Large intestine (tissue), 3 donors: ENCODE measurements at regions not wholly inside any gene's neighbourhood (a gene's known extent, or its start where the extent isn't known, plus 50 kb on each side); places are given as distances from the start of the nearest gene placed in this dataset.

Source experiments
- DNase-seq, 2 donors: peaks; one replicate each; pipeline versions ENCODE4 v3.0.0 to v3.0.0-alpha.2; 2013
- H3K27ac ChIP-seq: one replicate; pipeline ENCODE4 v1.5.1; 2013; ENCODE audit warnings: low read length
- H3K27me3 ChIP-seq: 2 replicates; pipeline ENCODE4 v1.6.1; 2013; ENCODE audit warnings: low read length; ENCODE audit not compliant: control insufficient read depth, insufficient read depth
- H3K36me3 ChIP-seq: 2 replicates; pipeline ENCODE4 v1.6.1; 2013; ENCODE audit warnings: low read length; ENCODE audit not compliant: control insufficient read depth, insufficient read depth
- H3K4me1 ChIP-seq: one replicate; pipeline ENCODE4 v1.6.1; 2013; ENCODE audit warnings: low read length; ENCODE audit not compliant: control insufficient read depth, insufficient read depth
- H3K4me3 ChIP-seq: one replicate; pipeline ENCODE4 v1.5.1; 2013; ENCODE audit warnings: low read length
- H3K9me3 ChIP-seq: one replicate; pipeline ENCODE4 v1.6.1; 2013; ENCODE audit warnings: mild to moderate bottlenecking, low read depth, low read length, moderate library complexity; ENCODE audit not compliant: control insufficient read depth
- WGBS: methylation state at CpG from one replicate; pipeline ENCODE4 v1.1.5; 2013; ENCODE audit warnings: low lambda C conversion rate; ENCODE audit not compliant: insufficient coverage; 5-methylcytosine and 5-hydroxymethylcytosine counted together

GRCh38 chr19:28838909-28839308, 374.0 kb downstream of the UQCRFS1 start:
- Histone ChIP-seq H3K27ac (no peak overlapping the region), H3K4me1 (no peaks in the 10 kb centered on the region), H3K36me3 (no peaks in the 10 kb centered on the region), H3K27me3 (no peaks in the 10 kb centered on the region), H3K9me3 (no peaks in the 10 kb centered on the region), H3K4me3 (no peak overlapping the region)
- no CpG with 5 or more reads among the region's 5 CpGs for WGBS
- no peak for DNase-seq

- H3K4me3 ChIP-seq: no peak overlapping the region
- no peaks in the 10 kb centered on the region for H3K36me3 ChIP-seq
- no peak for DNase-seq
- no CpG with 5 or more reads among the region's 7 CpGs for WGBS
- H3K27ac ChIP-seq: no peak overlapping the region
- no peaks in the 10 kb centered on the region for H3K9me3 ChIP-seq
- H3K27me3 ChIP-seq: no peaks in the 10 kb centered on the region
- no peaks in the 10 kb centered on the region for H3K4me1 ChIP-seq
Measured at GRCh38 chr19:28836421-28836820, 376.5 kb downstream of the UQCRFS1 start.

GRCh38 chr19:28834996-28835395, 378.0 kb downstream of the UQCRFS1 start:
- no peaks in the 10 kb centered on the region for H3K4me1 ChIP-seq
- H3K4me3 ChIP-seq: no peak overlapping the region
- no peaks in the 10 kb centered on the region for H3K9me3 ChIP-seq
- H3K27me3 ChIP-seq: no peaks in the 10 kb centered on the region
- no peaks in the 10 kb centered on the region for H3K36me3 ChIP-seq
- DNase-seq: no peak
- 58% methylated on average over 2 of the region's 3 CpGs for WGBS
- H3K27ac ChIP-seq: no peak overlapping the region

- H3K9me3 ChIP-seq: no peaks in the 10 kb centered on the region
Measured at GRCh38 chr19:28831462-28831861, 381.5 kb downstream of the UQCRFS1 start.

GRCh38 chr19:28829762-28830161, 383.2 kb downstream of the UQCRFS1 start:
- Histone ChIP-seq H3K4me3 (no peak overlapping the region), H3K27me3 (no peaks in the 10 kb centered on the region), H3K9me3 (no peaks in the 10 kb centered on the region), H3K4me1 (no peaks in the 10 kb centered on the region), H3K27ac (no peak overlapping the region), H3K36me3 (no peaks in the 10 kb centered on the region)
- 80% methylated on average over 1 of the region's 4 CpGs for WGBS
- DNase-seq: no peak

More at GRCh38 chr19:28831462-28831861, 381.5 kb downstream of the UQCRFS1 start:
- H3K36me3 ChIP-seq: no peaks in the 10 kb centered on the region
- H3K27me3 ChIP-seq: no peaks in the 10 kb centered on the region
- no peak for DNase-seq
- H3K4me1 ChIP-seq: no peaks in the 10 kb centered on the region
- no peak overlapping the region for H3K27ac ChIP-seq
- no CpG with 5 or more reads among the region's 5 CpGs for WGBS
- no peak overlapping the region for H3K4me3 ChIP-seq

- Histone ChIP-seq H3K27me3 (no peaks in the 10 kb centered on the region), H3K4me1 (no peaks in the 10 kb centered on the region), H3K27ac (no peak overlapping the region), H3K36me3 (no peaks in the 10 kb centered on the region), H3K4me3 (no peak overlapping the region), H3K9me3 (no peaks in the 10 kb centered on the region)
- WGBS: 86% methylated on average over 1 of the region's 1 CpG
- DNase-seq: no peak
Measured at GRCh38 chr19:28829359-28829758, 383.6 kb downstream of the UQCRFS1 start.

- Histone ChIP-seq H3K36me3 (no peaks in the 10 kb centered on the region), H3K27ac (no peak overlapping the region), H3K4me3 (no peak overlapping the region), H3K27me3 (no peaks in the 10 kb centered on the region), H3K4me1 (no peaks in the 10 kb centered on the region), H3K9me3 (no peaks in the 10 kb centered on the region)
- DNase-seq: no peak
- no CpG with 5 or more reads among the region's 10 CpGs for WGBS
Measured at GRCh38 chr19:28828276-28828870, 384.6 kb downstream of the UQCRFS1 start.

GRCh38 chr19:28827382-28827781, 385.6 kb downstream of the UQCRFS1 start:
- no peaks in the 10 kb centered on the region for H3K36me3 ChIP-seq
- no peaks in the 10 kb centered on the region for H3K9me3 ChIP-seq
- H3K27me3 ChIP-seq: no peaks in the 10 kb centered on the region
- no peak for DNase-seq
- H3K27ac ChIP-seq: no peak overlapping the region
- H3K4me1 ChIP-seq: no peaks in the 10 kb centered on the region
- H3K4me3 ChIP-seq: no peak overlapping the region
- 100% methylated on average over 1 of the region's 8 CpGs for WGBS

- Histone ChIP-seq H3K4me3 (no peak overlapping the region), H3K27ac (no peak overlapping the region), H3K4me1 (no peaks in the 10 kb centered on the region), H3K27me3 (no peaks in the 10 kb centered on the region), H3K9me3 (no peaks in the 10 kb centered on the region), H3K36me3 (no peaks in the 10 kb centered on the region)
- 70% methylated on average over 2 of the region's 11 CpGs for WGBS
- DNase-seq: no peak
Measured at GRCh38 chr19:28823338-28823961, 389.5 kb downstream of the UQCRFS1 start.

- no peak overlapping the region for H3K27ac ChIP-seq
- no peak for DNase-seq
- H3K27me3 ChIP-seq: no peaks in the 10 kb centered on the region
- H3K9me3 ChIP-seq: no peaks in the 10 kb centered on the region
- no peaks in the 10 kb centered on the region for H3K4me1 ChIP-seq
- H3K4me3 ChIP-seq: no peak overlapping the region
- no peaks in the 10 kb centered on the region for H3K36me3 ChIP-seq
- no CpG with 5 or more reads among the region's 2 CpGs for WGBS
Measured at GRCh38 chr19:28820289-28820688, 392.7 kb downstream of the UQCRFS1 start.

GRCh38 chr19:28815257-28815656, 397.7 kb downstream of the UQCRFS1 start:
- H3K9me3 ChIP-seq: no peaks in the 10 kb centered on the region
- WGBS: no CpG with 5 or more reads among the region's 2 CpGs
- no peak overlapping the region for H3K27ac ChIP-seq
- DNase-seq: no peak
- no peaks in the 10 kb centered on the region for H3K27me3 ChIP-seq
- no peak overlapping the region for H3K4me3 ChIP-seq
- H3K4me1 ChIP-seq: no peaks in the 10 kb centered on the region
- H3K36me3 ChIP-seq: no peaks in the 10 kb centered on the region
